Activated CD8-positive, alpha-beta memory T cell treated with anti-CD3 and anti-CD28 coated beads for 48 hours (primary cell): ENCODE measurements at regions not wholly inside any gene's neighbourhood (a gene's known extent, or its start where the extent isn't known, plus 50 kb on each side); places are given as distances from the start of the nearest gene placed in this dataset.

ENCODE experiments used
- DNase-seq, 3 experiments: peaks; one replicate each; pipeline ENCODE4 v3.0.0-alpha.2; 2020; ENCODE audit warnings: low read depth in 2 of 3, low spot score in 2 of 3

GRCh38 chr12:115511305-115511704 lies 766.2 kb downstream of the MED13L start:
- DNase-seq, result no peak

GRCh38 chr12:115508990-115509389 lies 768.5 kb downstream of the MED13L start:
- no peak for DNase-seq

DNA sequence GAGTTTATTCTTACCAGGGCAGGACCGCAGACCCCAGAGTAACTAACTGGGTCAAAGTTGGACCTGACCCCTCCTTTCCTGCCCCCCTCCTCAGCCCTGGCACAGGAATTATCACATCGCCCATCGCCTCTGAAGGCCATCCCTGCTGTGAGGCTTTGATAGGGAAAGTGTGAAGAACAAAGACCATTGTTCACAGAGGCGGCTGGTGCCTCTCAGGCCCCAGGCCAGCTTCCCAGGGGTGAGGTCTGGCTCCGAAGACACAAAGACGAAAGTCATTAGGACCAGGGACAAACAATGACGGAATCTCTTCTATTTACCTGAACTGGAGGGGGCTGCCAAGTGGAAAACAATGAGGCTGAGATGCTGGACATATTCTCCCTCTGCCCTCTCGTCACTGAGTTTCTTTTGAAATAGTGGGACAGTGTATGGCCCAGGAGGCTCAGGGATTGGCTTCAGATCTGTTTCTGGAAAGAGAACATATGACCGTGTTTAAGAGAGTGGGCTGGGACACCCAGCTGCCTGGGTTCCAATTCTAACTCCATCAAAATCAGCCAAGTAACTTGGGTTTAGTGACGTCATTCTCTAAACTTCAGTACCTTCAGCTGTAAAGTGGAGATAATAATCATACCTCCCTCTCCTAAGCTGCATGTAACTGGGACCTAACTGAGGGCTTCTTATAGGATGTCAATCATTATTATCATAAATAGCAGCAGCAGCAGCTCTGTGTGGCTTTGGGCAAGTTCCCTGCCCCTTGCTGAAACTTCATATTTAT lies 769.4 kb downstream of the MED13L start:
- DNase-seq, result no peak

- DNase-seq, result no peak
Observed at GRCh38 chr12:115507560-115507889, 770.0 kb downstream of the MED13L start.

GRCh38 chr12:115506822-115507559 lies 770.5 kb downstream of the MED13L start:
- no peak for DNase-seq

GRCh38 chr12:115504306-115505290 lies 772.9 kb downstream of the MED13L start:
- DNase-seq, result no peak

DNA sequence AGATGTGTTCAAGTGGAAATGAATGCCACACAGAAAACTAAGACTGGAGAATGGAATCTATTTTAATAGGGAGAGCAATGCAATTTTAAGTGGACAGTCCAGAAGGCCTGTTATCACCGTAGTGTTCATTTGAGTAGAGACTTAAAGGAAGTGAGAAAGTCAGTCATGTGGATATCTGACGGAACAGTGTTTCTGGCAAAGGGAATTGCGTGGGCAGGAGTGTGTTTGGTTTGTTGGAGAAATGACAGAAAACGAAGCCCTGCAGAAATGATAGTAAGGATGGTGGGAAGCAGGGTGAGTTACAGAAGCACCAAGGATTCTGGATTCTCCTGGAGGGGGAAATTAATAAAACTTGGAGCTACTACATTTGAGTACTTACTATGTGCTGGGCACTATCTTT lies 776.6 kb downstream of the MED13L start:
- no peak for DNase-seq

DNA sequence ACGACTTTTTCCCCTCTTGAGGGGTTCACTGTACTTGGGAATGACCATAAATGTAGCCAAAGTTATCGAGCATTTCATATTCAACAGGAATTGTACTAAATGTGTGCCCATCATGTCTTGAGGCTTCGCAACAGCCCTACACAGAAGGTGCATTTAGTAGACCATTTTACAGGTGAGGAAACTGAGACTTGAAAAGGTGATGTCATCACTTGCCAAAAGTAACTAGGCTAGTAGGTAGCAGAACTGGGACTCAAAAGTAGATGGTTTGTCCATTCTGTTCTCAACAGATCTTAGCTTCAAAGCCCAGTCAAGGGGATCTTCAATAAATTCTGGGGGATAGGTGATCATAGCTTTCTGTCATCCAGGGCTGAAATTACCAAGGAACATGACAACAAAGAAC lies 782.2 kb downstream of the MED13L start:
- DNase-seq, result no peak

DNA sequence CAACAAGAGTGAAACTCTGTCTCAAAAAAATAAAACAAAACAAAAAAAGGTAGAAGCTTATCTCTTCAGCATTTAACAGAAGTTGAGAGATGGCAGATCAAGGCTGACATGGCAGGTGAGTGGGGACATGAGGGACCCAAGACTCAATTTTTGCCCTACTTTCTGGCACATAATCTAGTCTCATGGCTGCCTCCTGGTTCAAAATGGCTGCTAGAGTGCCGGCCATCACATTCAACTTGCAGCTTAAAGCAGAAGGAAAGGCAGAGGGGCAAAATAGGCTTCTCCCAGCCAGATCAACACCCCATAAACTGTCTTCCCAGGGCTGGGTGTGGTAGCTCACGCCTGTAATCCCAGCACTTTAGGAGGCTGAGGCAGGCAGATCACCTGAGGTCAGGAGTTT lies 784.9 kb downstream of the MED13L start:
- no peak for DNase-seq

GRCh38 chr12:115491511-115492250 lies 785.8 kb downstream of the MED13L start:
- no peak for DNase-seq

DNA sequence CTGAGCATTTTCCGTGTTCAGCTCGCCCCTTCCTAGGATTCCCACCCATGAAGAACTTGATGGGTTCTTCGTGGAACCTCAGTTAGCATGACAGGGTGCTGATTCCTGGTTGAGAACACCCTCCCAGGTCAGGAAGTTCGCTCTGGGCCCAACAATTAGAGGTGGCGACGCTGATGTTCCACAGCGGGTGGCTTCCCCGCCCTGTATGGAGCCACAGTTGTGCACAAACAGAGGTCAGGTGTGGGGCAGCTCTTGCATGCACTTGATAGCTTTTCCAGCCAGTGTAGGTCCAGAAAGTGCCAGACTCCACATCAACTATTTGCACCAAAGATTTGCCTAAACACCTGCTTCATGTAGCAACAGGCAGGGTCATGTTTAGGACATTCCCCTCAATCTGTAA lies 788.2 kb downstream of the MED13L start:
- no peak for DNase-seq

- no peak for DNase-seq
Observed at GRCh38 chr12:115485967-115486366, 791.5 kb downstream of the MED13L start.

- DNase-seq, result no peak
Observed at GRCh38 chr12:115485503-115485902, 792.0 kb downstream of the MED13L start.

GRCh38 chr12:115482943-115483342 lies 794.5 kb downstream of the MED13L start:
- DNase-seq, result no peak

DNA sequence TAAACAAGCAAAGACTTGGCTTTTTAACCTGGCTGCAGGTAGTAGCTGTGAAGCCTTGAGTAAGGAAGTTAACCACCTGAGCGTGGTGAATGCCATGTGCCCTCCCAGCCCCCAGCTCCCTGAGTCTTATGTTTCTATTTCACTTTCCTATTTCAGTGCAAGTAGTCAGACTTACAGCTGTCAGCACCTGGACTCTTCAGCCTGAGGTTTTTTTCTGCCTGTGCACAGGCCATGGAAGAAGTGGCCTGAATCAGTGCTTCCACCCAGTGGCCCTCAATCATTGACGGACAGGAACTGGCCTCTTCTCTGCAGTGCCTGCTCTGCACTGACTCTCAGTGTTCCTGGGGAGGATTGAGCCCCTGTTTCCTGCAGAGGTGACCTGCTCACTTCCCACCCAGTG lies 796.4 kb downstream of the MED13L start:
- DNase-seq, result no peak

DNA sequence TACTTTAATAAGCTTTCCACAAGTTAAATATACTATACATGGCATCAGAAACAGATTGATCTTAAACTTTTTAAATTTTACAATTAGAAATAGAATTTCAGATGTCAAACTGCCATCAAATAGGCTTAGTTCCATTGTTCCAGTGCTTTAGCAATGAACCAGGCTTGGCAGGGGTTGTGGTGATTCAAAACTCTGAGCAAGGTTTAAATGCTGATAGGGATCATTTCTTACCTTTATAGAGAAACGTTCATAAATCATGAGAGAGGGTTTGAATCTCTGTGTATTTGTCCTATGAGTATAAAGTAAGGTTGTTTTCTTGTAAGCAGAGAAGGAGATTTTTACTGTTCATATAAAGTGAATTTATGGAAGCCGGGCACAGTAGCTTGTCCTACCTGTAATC lies 794.5 kb upstream of the TBX3 start:
- no peak for DNase-seq

DNA sequence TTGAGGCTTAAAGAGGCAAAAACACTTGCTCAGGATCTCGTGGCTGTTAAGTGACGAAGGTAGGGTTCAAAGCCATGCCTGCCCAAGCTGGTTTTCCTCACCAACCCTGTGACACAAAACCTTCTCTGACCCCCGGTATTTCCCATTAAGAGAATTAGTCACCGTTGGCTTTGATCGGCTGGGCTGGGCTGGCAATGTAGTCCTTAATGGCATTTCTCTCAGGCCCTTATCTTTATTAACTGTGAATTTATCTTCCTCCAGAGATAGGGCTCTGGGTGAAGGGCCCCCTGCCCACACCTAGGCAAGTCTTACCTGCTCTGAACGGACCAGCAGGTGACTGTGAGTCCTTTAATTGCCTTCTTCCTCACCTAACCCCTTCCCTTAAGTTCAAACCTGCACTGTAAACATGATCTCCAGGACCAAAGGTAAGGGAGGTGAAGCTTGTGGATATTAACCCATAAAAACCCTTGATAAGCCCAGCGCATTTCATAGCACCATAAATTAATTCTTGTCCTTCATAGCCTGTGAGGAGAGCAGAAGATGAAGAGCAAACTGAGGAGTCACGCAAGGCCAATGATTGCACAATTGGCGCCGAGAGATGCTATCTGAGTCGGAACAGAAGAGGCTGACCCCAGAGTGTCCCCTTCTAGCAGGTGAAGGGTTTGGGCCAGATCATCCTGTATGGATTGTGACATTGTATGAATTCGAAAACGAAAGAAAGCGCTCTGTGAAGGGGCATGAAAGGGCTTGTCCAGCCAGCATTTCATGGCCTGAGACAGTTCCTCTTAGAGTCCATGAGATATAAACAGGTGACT lies 790.8 kb upstream of the TBX3 start:
- DNase-seq, result no peak

DNA sequence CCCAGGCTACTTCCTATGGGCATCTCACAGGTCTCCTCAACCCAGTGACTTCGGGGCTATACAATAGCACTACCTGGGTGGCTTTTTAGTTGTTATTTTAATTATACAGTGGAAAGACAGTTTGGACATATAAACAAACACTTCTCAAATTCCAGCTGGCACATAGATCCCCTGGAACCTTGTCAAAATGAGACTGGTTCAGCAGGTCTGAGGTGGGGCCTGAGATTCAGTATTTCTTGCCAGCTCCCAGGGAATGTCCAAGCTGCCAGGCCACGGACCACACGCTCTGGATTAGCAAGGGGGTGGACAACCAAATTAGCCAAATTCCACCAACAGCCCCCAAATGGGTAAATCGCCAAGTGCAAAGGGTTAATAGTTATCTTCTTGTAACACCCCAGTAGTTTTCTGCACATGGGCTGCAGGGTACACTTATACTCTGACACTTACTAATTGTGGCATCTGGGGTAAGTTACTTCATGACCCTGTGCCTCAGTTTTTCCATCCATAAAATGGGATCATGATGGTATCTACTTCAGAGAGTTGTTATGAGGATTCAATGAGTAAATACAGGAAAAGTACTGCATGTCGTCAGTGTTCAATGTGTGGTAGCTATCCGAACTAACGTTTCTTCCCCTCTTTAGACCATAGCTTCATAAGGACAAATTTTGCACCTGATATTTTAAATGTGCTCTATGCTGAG lies 789.4 kb upstream of the TBX3 start:
- DNase-seq, result no peak

DNA sequence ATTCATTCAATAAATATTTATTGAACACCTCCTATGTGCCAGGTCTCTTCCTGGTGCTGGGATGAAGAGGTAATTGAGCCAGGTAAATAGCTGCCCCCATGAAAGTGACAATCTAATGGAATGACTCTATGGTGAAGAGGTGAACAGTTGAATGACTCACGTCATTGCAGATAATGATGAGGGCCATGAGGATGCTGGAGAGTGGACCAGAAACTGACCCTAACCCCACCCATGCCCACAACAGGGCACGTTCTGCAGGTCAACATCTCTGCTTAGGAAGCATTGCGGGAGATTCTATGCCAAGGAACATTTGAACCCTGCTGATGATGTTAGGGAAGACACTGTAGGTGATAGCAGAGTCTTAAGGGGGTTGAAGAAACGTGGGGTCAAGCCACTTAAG lies 788.9 kb upstream of the TBX3 start:
- DNase-seq, result no peak

- DNase-seq, result no peak
Observed at GRCh38 chr12:115470977-115471376, 787.0 kb upstream of the TBX3 start.
